ENCODE measurements at regions not wholly inside any gene's neighbourhood (a gene's known extent, or its start where the extent isn't known, plus 50 kb on each side); places are given as distances from the start of the nearest gene placed in this dataset.

GRCh38 chr1:184826001-184826400 lies 71.3 kb upstream of the EDEM3 start:
- TF ChIP-seq POLR2AphosphoS5 (IDR thresholded peaks at IDR 0.05) (no peak), CTCF (IDR thresholded peaks at IDR 0.05 in 8 of 11, conservative IDR thresholded peaks at IDR 0.05 in 3 of 11) (no peak), POLR2A (IDR thresholded peaks at IDR 0.05) (no peak)

All from spleen (tissue), 7 donors.